Lower leg skin (tissue), 3 donors: ENCODE measurements at regions not wholly inside any gene's neighbourhood (a gene's known extent, or its start where the extent isn't known, plus 50 kb on each side); places are given as distances from the start of the nearest gene placed in this dataset.
"Not testable (repeated sequence)": the region's sequence is repeated elsewhere in the genome, so short reads cannot be mapped to it uniquely, and the experiment has no call there.

Source experiments
- POLR2A ChIP-seq, 2 donors: fragments of 450-650 bp; IDR thresholded peaks; one replicate each; pipeline ENCODE4 v1.6.1; 2016 to 2017; ENCODE audit warnings: antibody characterized with exemption in 2 of 2, mild to moderate bottlenecking in 1 of 2, moderate library complexity in 1 of 2
- TF ChIP-seq, protein P1 (sequence below), 3 donors: fragments of 450-650 bp; IDR thresholded peaks; one replicate each; pipeline ENCODE4 v1.5.1; 2016; ENCODE audit warnings: antibody characterized with exemption in 3 of 3, mild to moderate bottlenecking in 3 of 3, moderate library complexity in 2 of 3

DNA sequence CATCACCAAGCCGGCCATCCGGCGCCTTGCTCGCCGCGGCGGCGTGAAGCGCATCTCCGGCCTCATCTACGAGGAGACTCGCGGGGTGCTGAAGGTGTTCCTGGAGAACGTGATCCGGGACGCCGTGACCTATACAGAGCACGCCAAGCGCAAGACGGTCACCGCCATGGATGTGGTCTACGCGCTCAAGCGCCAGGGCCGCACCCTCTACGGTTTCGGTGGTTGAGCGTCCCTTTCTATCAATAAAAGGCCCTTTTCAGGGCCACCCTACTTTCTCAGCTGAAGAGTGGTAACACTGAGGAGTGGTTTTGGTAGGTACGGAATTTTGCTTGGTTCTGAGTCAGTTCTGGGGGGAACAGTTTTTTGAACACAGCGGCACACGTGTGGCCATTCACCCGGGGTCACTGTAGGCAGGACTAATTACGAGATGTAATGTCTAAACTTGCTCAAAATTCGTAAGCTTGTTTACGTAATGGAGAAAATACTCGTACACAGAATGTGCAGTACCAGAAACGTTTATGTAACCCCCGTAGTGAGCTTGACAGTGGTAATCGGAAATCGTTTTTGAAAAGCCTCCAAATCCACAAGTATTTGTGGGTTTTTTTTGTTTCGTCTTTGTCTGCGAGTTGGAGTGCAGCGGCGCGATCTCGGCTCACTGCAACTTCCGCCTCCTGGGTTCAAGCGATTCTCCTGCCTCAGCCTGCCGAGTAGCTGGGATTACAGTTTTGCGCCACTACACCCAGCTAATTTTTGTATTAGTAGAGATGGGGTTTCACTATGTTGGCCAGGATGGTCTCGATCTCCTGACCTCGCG lies 87.8 kb downstream of the OR2B2 start:
- TF ChIP-seq, protein P1, sequence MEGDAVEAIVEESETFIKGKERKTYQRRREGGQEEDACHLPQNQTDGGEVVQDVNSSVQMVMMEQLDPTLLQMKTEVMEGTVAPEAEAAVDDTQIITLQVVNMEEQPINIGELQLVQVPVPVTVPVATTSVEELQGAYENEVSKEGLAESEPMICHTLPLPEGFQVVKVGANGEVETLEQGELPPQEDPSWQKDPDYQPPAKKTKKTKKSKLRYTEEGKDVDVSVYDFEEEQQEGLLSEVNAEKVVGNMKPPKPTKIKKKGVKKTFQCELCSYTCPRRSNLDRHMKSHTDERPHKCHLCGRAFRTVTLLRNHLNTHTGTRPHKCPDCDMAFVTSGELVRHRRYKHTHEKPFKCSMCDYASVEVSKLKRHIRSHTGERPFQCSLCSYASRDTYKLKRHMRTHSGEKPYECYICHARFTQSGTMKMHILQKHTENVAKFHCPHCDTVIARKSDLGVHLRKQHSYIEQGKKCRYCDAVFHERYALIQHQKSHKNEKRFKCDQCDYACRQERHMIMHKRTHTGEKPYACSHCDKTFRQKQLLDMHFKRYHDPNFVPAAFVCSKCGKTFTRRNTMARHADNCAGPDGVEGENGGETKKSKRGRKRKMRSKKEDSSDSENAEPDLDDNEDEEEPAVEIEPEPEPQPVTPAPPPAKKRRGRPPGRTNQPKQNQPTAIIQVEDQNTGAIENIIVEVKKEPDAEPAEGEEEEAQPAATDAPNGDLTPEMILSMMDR (IDR thresholded peaks at IDR 0.05), result not testable (repeated sequence)
- TF ChIP-seq POLR2A (IDR thresholded peaks at IDR 0.05), result not testable (repeated sequence)
